CD4-positive, CD25-positive, alpha-beta regulatory T cell (primary cell): ENCODE measurements at regions not wholly inside any gene's neighbourhood (a gene's known extent, or its start where the extent isn't known, plus 50 kb on each side); places are given as distances from the start of the nearest gene placed in this dataset.

Source experiments
- ATAC-seq, 2 donors: fragments of 150-1000 bp; cut with Tn5 transposase; one replicate each; pipeline ENCODE4 v1.10.0; 2021; ENCODE audit warnings: low read depth in 2 of 2, moderate number of reproducible peaks in 2 of 2, moderate library complexity in 1 of 2
- DNase-seq, 3 donors: peaks; one replicate each; pipeline versions ENCODE4 v3.0.0 to v3.0.0-alpha.2; 2012 to 2022; ENCODE audit warnings: mixed read lengths in 1 of 3
- H3K27ac ChIP-seq: one replicate; pipeline ENCODE4 v1.7.0; 2013; ENCODE audit warnings: mild to moderate bottlenecking, low read length; ENCODE audit not compliant: insufficient read depth, poor library complexity, severe bottlenecking
- H3K27me3 ChIP-seq: one replicate; pipeline ENCODE4 v1.7.0; 2013; ENCODE audit warnings: low read length; ENCODE audit not compliant: control insufficient read depth, insufficient read depth
- H3K36me3 ChIP-seq: one replicate; pipeline ENCODE4 v1.7.0; 2013; ENCODE audit warnings: mild to moderate bottlenecking, low read length, moderate library complexity; ENCODE audit not compliant: control insufficient read depth, insufficient read depth
- H3K4me1 ChIP-seq: 2 replicates; pipeline ENCODE4 v1.7.0; 2013; ENCODE audit warnings: mild to moderate bottlenecking, low read length; ENCODE audit not compliant: insufficient read depth, control insufficient read depth, poor library complexity, severe bottlenecking
- H3K4me3 ChIP-seq: one replicate; pipeline ENCODE4 v1.7.0; 2013; ENCODE audit warnings: low read depth, mild to moderate bottlenecking, low read length, moderate library complexity
- H3K9me3 ChIP-seq, 2 experiments: 1 replicate in 1 of 2; 2 replicates in 1 of 2; pipeline ENCODE4 v1.7.0; 2013; ENCODE audit warnings: low read length in 2 of 2, mild to moderate bottlenecking in 1 of 2, moderate library complexity in 1 of 2; ENCODE audit not compliant: control insufficient read depth in 2 of 2
- H3K27ac Mint-ChIP-seq, 3 donors: one replicate each; pipeline ENCODE4 v1.8.0; 2020 to 2022; ENCODE audit warnings: mild to moderate bottlenecking in 3 of 3, mixed read lengths in 3 of 3, moderate library complexity in 2 of 3
- H3K27me3 Mint-ChIP-seq: one replicate; pipeline ENCODE4 v1.8.0; 2022; ENCODE audit warnings: mild to moderate bottlenecking, mixed read lengths
- H3K36me3 Mint-ChIP-seq: one replicate; pipeline ENCODE4 v1.8.0; 2020; ENCODE audit warnings: mixed read lengths
- H3K4me1 Mint-ChIP-seq, 4 donors: one replicate each; pipeline ENCODE4 v1.8.0; 2020 to 2022; ENCODE audit warnings: mixed read lengths in 4 of 4, mild to moderate bottlenecking in 1 of 4
- H3K4me3 Mint-ChIP-seq, 4 donors: one replicate each; pipeline ENCODE4 v1.8.0; 2020 to 2022; ENCODE audit warnings: mild to moderate bottlenecking in 4 of 4, mixed read lengths in 4 of 4, moderate library complexity in 3 of 4
- H3K9me3 Mint-ChIP-seq, 7 donors: one replicate each; pipeline ENCODE4 v1.8.0; 2020 to 2022; ENCODE audit warnings: mixed read lengths in 7 of 7, mild to moderate bottlenecking in 3 of 7, moderate library complexity in 2 of 7

DNA sequence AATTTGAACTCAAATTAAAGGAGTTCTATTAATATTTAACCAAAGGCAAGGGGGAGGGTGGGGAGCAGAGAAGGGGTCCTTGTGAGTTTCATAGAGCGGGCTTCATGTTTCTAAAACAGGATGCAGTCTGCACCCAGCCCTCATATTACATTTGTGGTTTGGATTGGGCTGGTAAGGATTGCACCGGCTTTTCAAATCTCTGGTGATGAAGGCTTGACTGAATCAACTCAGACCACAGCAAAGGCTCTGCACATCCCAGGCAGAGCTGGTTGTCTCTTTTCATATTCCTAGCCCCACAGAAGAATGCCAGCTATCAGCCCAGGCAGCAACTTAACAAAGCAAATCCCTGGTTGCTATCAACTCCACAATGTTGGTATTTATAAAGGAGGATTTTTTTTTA, 1221.4 kb downstream of the VRK1 start:
- no peaks in the 10 kb centered on the region for H3K27me3 Mint-ChIP-seq
- DNase-seq: peak in 1 of 3 donors; percentile 73
- peaks cover 0 to 4% (median 0%) of the 10 kb centered on the region in 7 donors for H3K9me3 Mint-ChIP-seq
- Histone ChIP-seq H3K4me3 (no peak overlapping the region), H3K4me1 (peaks cover 30% of the 10 kb centered on the region), H3K27ac (no peak overlapping the region), H3K9me3 (no peaks in the 10 kb centered on the region), H3K27me3 (no peaks in the 10 kb centered on the region), H3K36me3 (no peaks in the 10 kb centered on the region)
- ATAC-seq: peak; percentile 77 to 91
- no peaks in the 10 kb centered on the region for H3K36me3 Mint-ChIP-seq
- H3K27ac Mint-ChIP-seq: peak overlapping the region in 2 of 3 donors; percentile 75 to 90
- peaks cover 10 to 69% (median 45%) of the 10 kb centered on the region in 4 donors for H3K4me1 Mint-ChIP-seq
- peak overlapping the region in 2 of 4 donors; percentile 23 to 46 for H3K4me3 Mint-ChIP-seq

DNA sequence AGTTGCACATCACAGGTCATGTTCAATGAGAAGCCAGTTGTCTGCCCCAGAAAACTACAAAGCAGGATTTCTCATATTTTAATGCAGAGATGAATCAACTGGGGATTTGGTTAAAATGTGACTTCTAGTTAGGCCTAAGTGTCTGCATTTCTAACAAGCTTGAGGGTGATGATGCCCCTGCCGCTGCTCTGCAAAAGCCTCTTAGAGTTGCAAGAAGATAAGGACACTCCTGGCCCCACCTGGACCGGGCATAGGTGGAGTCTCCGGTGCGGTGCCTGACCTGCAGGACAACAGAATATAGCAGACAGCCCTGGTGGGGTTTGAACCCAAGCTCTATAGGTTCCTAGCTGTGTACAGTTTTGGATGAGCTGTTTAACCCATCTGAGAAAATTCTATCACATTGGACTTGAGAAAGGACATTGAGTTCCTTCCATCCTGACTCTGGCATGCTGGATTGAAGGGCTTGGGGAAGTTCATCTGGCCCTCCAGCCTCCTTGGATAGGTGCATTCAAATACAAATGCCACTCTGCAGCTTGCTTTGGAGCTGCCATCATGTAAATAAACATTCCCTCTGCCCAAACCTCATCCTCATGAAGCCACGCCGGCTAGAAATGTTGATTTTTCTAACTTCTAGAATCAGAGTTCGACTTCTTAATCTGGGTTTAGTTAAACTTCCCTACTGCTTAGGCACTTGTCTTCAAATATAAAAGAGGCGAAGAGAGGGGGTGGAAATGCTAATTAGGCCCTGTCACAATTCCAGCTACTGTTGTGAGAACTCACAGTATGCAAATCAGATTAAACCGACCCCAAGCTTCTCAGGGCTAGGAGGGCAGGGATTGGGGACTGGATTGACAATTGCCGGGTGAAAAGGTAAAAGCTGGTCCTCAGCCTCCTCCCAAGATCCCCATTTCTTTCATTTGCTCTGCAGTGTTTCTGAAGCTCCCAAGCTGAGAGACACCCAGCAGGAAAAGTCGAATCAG, 1225.6 kb downstream of the VRK1 start:
- Mint-ChIP-seq H3K36me3 (no peaks in the 10 kb centered on the region), H3K27me3 (no peaks in the 10 kb centered on the region), H3K4me3 (no peak overlapping the region), H3K4me1 (peaks cover 4 to 28% (median 15%) of the 10 kb centered on the region in 4 donors), H3K9me3 (peaks cover 0 to 2% (median 0%) of the 10 kb centered on the region in 7 donors), H3K27ac (no peak overlapping the region)
- no peak overlapping the region for H3K27ac ChIP-seq
- no peaks in the 10 kb centered on the region for H3K9me3 ChIP-seq
- peaks cover 12% of the 10 kb centered on the region for H3K4me1 ChIP-seq
- H3K27me3 ChIP-seq: no peaks in the 10 kb centered on the region
- no peak for DNase-seq
- no peak overlapping the region for H3K4me3 ChIP-seq
- ATAC-seq: no peak
- H3K36me3 ChIP-seq: no peaks in the 10 kb centered on the region

DNA sequence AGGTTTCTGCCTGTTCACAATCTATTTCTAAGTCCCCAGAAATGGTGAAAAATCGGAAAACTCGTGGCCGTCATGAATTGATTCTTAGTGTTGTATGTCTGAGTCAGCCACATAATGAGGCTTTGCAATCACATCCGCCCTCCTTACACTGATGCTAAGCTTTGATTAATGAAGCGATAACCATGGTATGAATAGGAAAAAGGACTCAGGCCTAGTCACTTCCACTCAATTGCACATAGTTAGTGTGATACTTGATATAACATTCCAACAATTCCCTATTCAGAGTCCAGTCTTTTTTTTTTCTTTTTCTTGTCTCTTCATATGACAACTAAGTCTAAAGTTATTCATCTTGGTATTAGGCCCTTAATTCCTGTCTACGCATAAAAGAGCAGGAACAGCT, 1231.0 kb downstream of the VRK1 start:
- Mint-ChIP-seq H3K27me3 (peaks cover 4% of the 10 kb centered on the region), H3K4me1 (peaks cover 0 to 5% (median 0%) of the 10 kb centered on the region in 4 donors), H3K36me3 (peaks cover 5% of the 10 kb centered on the region), H3K27ac (no peak overlapping the region), H3K4me3 (no peak overlapping the region), H3K9me3 (peaks cover 0 to 6% (median 2%) of the 10 kb centered on the region in 7 donors)
- H3K36me3 ChIP-seq: no peaks in the 10 kb centered on the region
- H3K4me1 ChIP-seq: no peaks in the 10 kb centered on the region
- no peaks in the 10 kb centered on the region for H3K27me3 ChIP-seq
- no peak overlapping the region for H3K27ac ChIP-seq
- peaks cover 0 to 4% of the 10 kb centered on the region in 2 experiments for H3K9me3 ChIP-seq
- H3K4me3 ChIP-seq: no peak overlapping the region
- DNase-seq (no peak), ATAC-seq (no peak)

DNA sequence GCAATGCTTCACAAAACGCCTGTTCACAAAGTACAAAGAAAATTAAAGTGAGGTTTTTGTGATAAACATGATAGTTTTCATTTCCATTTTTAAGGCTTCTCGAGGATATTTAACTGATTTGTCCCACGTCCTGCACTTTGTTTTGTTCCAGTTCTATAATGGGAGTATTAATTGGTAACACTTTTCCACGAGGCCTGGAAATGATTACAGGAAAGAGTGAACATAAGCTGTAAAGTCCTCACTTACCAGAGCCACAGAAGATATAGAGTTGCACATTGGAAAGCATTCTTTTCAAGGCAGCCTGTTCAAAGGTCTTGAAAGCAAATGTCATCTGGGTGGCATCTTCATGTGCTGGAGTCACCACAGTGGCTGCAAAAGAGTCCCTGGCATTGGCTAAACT, 1236.6 kb downstream of the BCL11B start:
- peaks cover 0 to 5% (median 0%) of the 10 kb centered on the region in 4 donors for H3K4me1 Mint-ChIP-seq
- H3K36me3 ChIP-seq: no peaks in the 10 kb centered on the region
- H3K27ac ChIP-seq: no peak overlapping the region
- H3K4me3 Mint-ChIP-seq: no peak overlapping the region
- no peak for ATAC-seq
- no peak for DNase-seq
- peaks cover 4% of the 10 kb centered on the region for H3K27me3 Mint-ChIP-seq
- H3K9me3 ChIP-seq: peaks cover 0 to 4% of the 10 kb centered on the region in 2 experiments
- no peaks in the 10 kb centered on the region for H3K27me3 ChIP-seq
- no peaks in the 10 kb centered on the region for H3K4me1 ChIP-seq
- H3K36me3 Mint-ChIP-seq: peaks cover 5% of the 10 kb centered on the region
- no peak overlapping the region for H3K4me3 ChIP-seq
- peaks cover 0 to 6% (median 0%) of the 10 kb centered on the region in 7 donors for H3K9me3 Mint-ChIP-seq
- H3K27ac Mint-ChIP-seq: no peak overlapping the region

DNA sequence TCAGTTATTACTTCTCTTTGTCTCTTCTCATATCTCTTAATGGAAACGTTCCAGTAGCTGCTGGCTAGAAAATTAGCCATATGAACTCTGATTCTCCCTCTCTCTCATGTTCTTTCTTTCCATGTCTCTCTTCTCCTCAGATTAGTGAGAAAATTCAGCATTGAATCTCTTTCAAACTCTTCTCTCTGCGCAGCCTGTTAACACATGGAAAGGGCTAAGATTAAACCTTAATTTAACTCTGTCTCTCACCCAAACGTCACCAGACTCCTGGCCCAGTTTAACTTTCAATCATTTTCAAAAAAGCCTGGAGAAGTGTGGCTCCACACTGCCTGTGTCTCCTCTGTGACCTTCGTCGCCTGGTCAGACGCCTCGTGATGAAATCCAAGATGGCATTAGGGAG, 1234.2 kb downstream of the BCL11B start:
- Mint-ChIP-seq H3K27me3 (no peaks in the 10 kb centered on the region), H3K9me3 (peaks cover 0 to 4% (median 0%) of the 10 kb centered on the region in 7 donors), H3K4me3 (no peak overlapping the region), H3K27ac (no peak overlapping the region), H3K4me1 (peaks cover 0 to 8% (median 3%) of the 10 kb centered on the region in 4 donors), H3K36me3 (no peaks in the 10 kb centered on the region)
- Histone ChIP-seq H3K27me3 (peaks cover 2% of the 10 kb centered on the region), H3K4me1 (no peaks in the 10 kb centered on the region), H3K9me3 (no peaks in the 10 kb centered on the region), H3K4me3 (no peak overlapping the region), H3K27ac (no peak overlapping the region), H3K36me3 (no peaks in the 10 kb centered on the region)
- no peak for DNase-seq
- ATAC-seq: no peak

DNA sequence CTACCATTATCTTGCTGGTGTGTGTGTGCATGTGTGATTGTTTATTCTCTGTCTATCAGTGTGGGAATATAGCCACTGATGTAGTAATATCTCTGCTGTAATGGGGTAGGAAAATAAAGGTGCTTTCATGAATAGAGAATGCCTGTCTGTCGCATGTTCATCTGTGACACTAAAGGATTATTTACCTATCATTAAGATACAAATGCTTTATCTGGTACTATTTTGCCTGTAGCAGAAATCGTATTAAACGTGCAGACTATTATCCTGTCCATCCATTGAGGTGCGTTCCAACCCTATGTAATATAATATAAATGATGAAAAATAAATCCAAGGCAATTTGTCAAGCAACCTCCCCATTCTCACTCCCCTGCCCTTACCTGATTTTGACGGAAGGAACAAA, 1215.1 kb downstream of the BCL11B start:
- Mint-ChIP-seq H3K27me3 (peaks cover 7% of the 10 kb centered on the region), H3K4me1 (peaks cover 0 to 2% (median 0%) of the 10 kb centered on the region in 4 donors)
- no peak for ATAC-seq

DNA sequence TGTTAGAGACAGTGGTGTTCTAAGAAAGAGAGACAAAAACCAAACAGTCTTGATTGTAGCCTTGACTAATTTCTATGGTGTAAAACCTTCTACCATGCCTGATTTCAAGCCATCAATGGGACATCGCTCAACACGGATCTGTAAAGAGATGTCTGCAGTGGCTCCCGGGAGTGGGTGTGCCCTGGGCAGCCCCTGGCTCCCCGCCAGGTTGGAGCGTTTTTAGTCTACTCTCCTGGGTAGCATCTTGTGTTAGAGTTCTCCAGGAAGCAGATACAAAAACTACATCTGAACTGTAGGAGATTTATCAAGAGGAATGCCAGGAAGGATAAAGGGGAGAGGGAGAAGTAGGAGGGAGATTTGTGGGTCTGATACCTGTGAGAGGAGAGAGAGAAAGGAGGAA, 1212.9 kb downstream of the BCL11B start:
- H3K27me3 Mint-ChIP-seq: peaks cover 6% of the 10 kb centered on the region
- Histone ChIP-seq H3K4me1 (no peaks in the 10 kb centered on the region), H3K9me3 (no peaks in the 10 kb centered on the region), H3K4me3 (no peak overlapping the region), H3K36me3 (no peaks in the 10 kb centered on the region), H3K27ac (no peak overlapping the region), H3K27me3 (no peaks in the 10 kb centered on the region)
- no peak for DNase-seq
- H3K9me3 Mint-ChIP-seq: peaks cover 0 to 4% (median 0%) of the 10 kb centered on the region in 7 donors
- ATAC-seq: no peak
- peak overlapping the region in 1 of 3 donors; percentile 5 for H3K27ac Mint-ChIP-seq
- H3K4me3 Mint-ChIP-seq: no peak overlapping the region
- H3K36me3 Mint-ChIP-seq: no peaks in the 10 kb centered on the region
- H3K4me1 Mint-ChIP-seq: no peaks in the 10 kb centered on the region

More for the DNA sequence above, 1215.1 kb downstream of the BCL11B start:
- no peak for DNase-seq
- H3K9me3 Mint-ChIP-seq: no peaks in the 10 kb centered on the region
- H3K9me3 ChIP-seq: no peaks in the 10 kb centered on the region
- H3K4me3 ChIP-seq: no peak overlapping the region
- no peak overlapping the region for H3K27ac ChIP-seq
- no peaks in the 10 kb centered on the region for H3K27me3 ChIP-seq
- no peaks in the 10 kb centered on the region for H3K36me3 Mint-ChIP-seq
- H3K27ac Mint-ChIP-seq: no peak overlapping the region
- H3K36me3 ChIP-seq: no peaks in the 10 kb centered on the region
- no peaks in the 10 kb centered on the region for H3K4me1 ChIP-seq
- no peak overlapping the region for H3K4me3 Mint-ChIP-seq
